OCI-LY7 (cell line): ENCODE measurements at regions not wholly inside any gene's neighbourhood (a gene's known extent, or its start where the extent isn't known, plus 50 kb on each side); places are given as distances from the start of the nearest gene placed in this dataset.

Experiments
- CTCF ChIP-seq: fragments of 200-600 bp; sonication (generic); conservative IDR thresholded peaks from 2 replicates; pipeline ENCODE4 v1.5.1; 2014; ENCODE audit warnings: mild to moderate bottlenecking, antibody characterized with exemption, low read length, moderate library complexity, mixed read lengths
- EZH2phosphoT487 ChIP-seq: fragments of 200-600 bp; sonication (generic); IDR thresholded peaks from 2 replicates; pipeline ENCODE4 v1.6.1; 2018; ENCODE audit warnings: low read depth, borderline replicate concordance, mild to moderate bottlenecking, mixed run types, antibody characterized with exemption, low read length, moderate library complexity, mixed read lengths

GRCh38 chr2:104976603-104977120 is 61.2 kb upstream of the MRPS9 start:
- TF ChIP-seq CTCF (peak; percentile 93), EZH2phosphoT487 (no peak)
